ENCODE measurements at regions not wholly inside any gene's neighbourhood (a gene's known extent, or its start where the extent isn't known, plus 50 kb on each side); places are given as distances from the start of the nearest gene placed in this dataset.

DNA sequence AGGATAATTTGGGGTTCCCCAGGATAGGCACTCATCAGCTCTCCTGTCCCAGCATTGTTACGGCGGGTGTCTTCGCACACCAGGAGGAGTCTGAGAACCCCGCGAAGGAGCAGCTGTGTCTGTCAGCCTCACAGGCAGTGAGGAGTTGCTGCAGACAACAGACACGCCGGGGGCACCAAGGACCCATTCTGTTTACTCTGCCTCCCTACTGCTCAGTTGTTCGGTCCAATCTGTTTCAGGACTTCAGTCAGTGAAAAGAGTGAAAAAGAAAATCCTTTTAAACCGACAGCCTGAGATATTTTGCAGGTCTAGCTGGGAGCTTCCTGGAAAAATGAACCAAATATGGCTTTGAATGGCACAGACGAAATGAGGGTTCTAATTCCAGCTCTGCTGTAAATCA is 288.4 kb downstream of the OMA1 start:
- Histone ChIP-seq H2AFZ (ENCODE audit: low read depth, low read length) (no peak overlapping the region), H4K20me1 (replicated peaks; ENCODE audit: control insufficient read depth, insufficient read depth, low read length) (no peaks in the 10 kb centered on the region; the same call in 1 of the 2 replicates), H3K4me3 (no peak overlapping the region), H3K9ac (ENCODE audit: insufficient read depth in 1 of 2, low read depth in 2 of 2, low read length in 2 of 2) (no peak overlapping the region), H3K79me2 (ENCODE audit: control insufficient read depth, insufficient read depth, low read length) (no peaks in the 10 kb centered on the region), H3K27me3 (ENCODE audit: control insufficient read depth in 2 of 2, insufficient read depth in 2 of 2, low read length in 2 of 2) (no peaks in the 10 kb centered on the region; a peak in 1 of 5 replicates), H3K36me3 (ENCODE audit: control insufficient read depth, insufficient read depth, low read length) (no peaks in the 10 kb centered on the region), H3K9me1 (ENCODE audit: control insufficient read depth, insufficient read depth, low read length) (no peaks in the 10 kb centered on the region), H3K9me3 (replicated peaks; ENCODE audit: control insufficient read depth, insufficient read depth, low read depth, low read length) (no peaks in the 10 kb centered on the region), H3K27ac (ENCODE audit: extremely low read depth, low read depth, low read length) (no peak overlapping the region), H3K4me2 (ENCODE audit: insufficient read depth, low read length) (no peak overlapping the region), H3K4me1 (replicated peaks in 1 of 2; ENCODE audit: control insufficient read depth in 2 of 2, insufficient read depth in 2 of 2, low read length in 2 of 2) (no peaks in the 10 kb centered on the region)
- under 1% methylated on average over 10 of the region's 10 CpGs for WGBS (ENCODE audit: insufficient coverage, low coverage, missing lambda C conversion rate)
- BruUV-seq (replicated peaks): no TSS peak
- ChIA-PET CTCF (ENCODE audit: low intra/inter-chr PET ratio) (no interaction called here), POLR2A (no interaction called here)
- ATAC-seq (no peak), DNase-seq (ENCODE audit: extremely low read depth in 1 of 4, low spot score in 3 of 4) (no peak), FAIRE-seq (no peak)
- intact Hi-C loops (cut with micrococcal nuclease): no loop called here
- in situ Hi-C loops (cut with MboI): no loop called here
- no peak for TF ChIP-seq PRMT5 (CRISPR knock-in tag; IDR thresholded peaks at IDR 0.05)
- no peak for TF ChIP-seq ESRRB (CRISPR knock-in tag; IDR thresholded peaks at IDR 0.05; ENCODE audit: borderline replicate concordance)
- TF ChIP-seq ZNF12 (CRISPR knock-in tag; IDR thresholded peaks at IDR 0.05): no peak
- TF ChIP-seq ZNF347 (CRISPR knock-in tag; IDR thresholded peaks at IDR 0.05; ENCODE audit: low read depth): no peak
- no peak for TF ChIP-seq STAT5B (CRISPR knock-in tag; IDR thresholded peaks at IDR 0.05)
- TF ChIP-seq, protein P1, sequence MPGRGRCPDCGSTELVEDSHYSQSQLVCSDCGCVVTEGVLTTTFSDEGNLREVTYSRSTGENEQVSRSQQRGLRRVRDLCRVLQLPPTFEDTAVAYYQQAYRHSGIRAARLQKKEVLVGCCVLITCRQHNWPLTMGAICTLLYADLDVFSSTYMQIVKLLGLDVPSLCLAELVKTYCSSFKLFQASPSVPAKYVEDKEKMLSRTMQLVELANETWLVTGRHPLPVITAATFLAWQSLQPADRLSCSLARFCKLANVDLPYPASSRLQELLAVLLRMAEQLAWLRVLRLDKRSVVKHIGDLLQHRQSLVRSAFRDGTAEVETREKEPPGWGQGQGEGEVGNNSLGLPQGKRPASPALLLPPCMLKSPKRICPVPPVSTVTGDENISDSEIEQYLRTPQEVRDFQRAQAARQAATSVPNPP (IDR thresholded peaks at IDR 0.05; ENCODE audit: borderline replicate concordance, insufficient read depth, insufficient read length): no peak
- TF ChIP-seq, protein P2, sequence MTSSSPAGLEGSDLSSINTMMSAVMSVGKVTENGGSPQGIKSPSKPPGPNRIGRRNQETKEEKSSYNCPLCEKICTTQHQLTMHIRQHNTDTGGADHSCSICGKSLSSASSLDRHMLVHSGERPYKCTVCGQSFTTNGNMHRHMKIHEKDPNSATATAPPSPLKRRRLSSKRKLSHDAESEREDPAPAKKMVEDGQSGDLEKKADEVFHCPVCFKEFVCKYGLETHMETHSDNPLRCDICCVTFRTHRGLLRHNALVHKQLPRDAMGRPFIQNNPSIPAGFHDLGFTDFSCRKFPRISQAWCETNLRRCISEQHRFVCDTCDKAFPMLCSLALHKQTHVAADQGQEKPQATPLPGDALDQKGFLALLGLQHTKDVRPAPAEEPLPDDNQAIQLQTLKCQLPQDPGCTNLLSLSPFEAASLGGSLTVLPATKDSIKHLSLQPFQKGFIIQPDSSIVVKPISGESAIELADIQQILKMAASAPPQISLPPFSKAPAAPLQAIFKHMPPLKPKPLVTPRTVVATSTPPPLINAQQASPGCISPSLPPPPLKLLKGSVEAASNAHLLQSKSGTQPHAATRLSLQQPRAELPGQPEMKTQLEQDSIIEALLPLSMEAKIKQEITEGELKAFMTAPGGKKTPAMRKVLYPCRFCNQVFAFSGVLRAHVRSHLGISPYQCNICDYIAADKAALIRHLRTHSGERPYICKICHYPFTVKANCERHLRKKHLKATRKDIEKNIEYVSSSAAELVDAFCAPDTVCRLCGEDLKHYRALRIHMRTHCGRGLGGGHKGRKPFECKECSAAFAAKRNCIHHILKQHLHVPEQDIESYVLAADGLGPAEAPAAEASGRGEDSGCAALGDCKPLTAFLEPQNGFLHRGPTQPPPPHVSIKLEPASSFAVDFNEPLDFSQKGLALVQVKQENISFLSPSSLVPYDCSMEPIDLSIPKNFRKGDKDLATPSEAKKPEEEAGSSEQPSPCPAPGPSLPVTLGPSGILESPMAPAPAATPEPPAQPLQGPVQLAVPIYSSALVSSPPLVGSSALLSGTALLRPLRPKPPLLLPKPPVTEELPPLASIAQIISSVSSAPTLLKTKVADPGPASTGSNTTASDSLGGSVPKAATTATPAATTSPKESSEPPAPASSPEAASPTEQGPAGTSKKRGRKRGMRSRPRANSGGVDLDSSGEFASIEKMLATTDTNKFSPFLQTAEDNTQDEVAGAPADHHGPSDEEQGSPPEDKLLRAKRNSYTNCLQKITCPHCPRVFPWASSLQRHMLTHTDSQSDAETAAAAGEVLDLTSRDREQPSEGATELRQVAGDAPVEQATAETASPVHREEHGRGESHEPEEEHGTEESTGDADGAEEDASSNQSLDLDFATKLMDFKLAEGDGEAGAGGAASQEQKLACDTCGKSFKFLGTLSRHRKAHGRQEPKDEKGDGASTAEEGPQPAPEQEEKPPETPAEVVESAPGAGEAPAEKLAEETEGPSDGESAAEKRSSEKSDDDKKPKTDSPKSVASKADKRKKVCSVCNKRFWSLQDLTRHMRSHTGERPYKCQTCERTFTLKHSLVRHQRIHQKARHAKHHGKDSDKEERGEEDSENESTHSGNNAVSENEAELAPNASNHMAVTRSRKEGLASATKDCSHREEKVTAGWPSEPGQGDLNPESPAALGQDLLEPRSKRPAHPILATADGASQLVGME (CRISPR knock-in tag; IDR thresholded peaks at IDR 0.05): no peak
- no peak for TF ChIP-seq ZNF24 (IDR thresholded peaks at IDR 0.05)
- TF ChIP-seq, protein P3, sequence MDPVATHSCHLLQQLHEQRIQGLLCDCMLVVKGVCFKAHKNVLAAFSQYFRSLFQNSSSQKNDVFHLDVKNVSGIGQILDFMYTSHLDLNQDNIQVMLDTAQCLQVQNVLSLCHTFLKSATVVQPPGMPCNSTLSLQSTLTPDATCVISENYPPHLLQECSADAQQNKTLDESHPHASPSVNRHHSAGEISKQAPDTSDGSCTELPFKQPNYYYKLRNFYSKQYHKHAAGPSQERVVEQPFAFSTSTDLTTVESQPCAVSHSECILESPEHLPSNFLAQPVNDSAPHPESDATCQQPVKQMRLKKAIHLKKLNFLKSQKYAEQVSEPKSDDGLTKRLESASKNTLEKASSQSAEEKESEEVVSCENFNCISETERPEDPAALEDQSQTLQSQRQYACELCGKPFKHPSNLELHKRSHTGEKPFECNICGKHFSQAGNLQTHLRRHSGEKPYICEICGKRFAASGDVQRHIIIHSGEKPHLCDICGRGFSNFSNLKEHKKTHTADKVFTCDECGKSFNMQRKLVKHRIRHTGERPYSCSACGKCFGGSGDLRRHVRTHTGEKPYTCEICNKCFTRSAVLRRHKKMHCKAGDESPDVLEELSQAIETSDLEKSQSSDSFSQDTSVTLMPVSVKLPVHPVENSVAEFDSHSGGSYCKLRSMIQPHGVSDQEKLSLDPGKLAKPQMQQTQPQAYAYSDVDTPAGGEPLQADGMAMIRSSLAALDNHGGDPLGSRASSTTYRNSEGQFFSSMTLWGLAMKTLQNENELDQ (CRISPR knock-in tag; IDR thresholded peaks at IDR 0.05; ENCODE audit: borderline replicate concordance): no peak
- TF ChIP-seq SNRNP70 (optimal IDR thresholded peaks at IDR 0.05; ENCODE audit: low read depth, low read length): no peak
- TF ChIP-seq, protein P4, sequence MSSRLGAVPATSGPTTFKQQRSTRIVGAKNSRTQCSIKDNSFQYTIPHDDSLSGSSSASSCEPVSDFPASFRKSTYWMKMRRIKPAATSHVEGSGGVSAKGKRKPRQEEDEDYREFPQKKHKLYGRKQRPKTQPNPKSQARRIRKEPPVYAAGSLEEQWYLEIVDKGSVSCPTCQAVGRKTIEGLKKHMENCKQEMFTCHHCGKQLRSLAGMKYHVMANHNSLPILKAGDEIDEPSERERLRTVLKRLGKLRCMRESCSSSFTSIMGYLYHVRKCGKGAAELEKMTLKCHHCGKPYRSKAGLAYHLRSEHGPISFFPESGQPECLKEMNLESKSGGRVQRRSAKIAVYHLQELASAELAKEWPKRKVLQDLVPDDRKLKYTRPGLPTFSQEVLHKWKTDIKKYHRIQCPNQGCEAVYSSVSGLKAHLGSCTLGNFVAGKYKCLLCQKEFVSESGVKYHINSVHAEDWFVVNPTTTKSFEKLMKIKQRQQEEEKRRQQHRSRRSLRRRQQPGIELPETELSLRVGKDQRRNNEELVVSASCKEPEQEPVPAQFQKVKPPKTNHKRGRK (tag; IDR thresholded peaks at IDR 0.05): no peak

Measured in K562 (cell line).